Neural cell (in vitro differentiated cells): ENCODE measurements at regions not wholly inside any gene's neighbourhood (a gene's known extent, or its start where the extent isn't known, plus 50 kb on each side); places are given as distances from the start of the nearest gene placed in this dataset.

Experiments used
- H2AFZ ChIP-seq: fragments of 200-600, 300-800 bp; sonication (generic), shearing (Covaris generic); 2 replicates; pipeline ENCODE4 v1.6.0; 2014; ENCODE audit warnings: low read depth, mild to moderate bottlenecking, antibody characterized with exemption, low read length, moderate library complexity
- H3F3A ChIP-seq: fragments of 200-600 bp; shearing (Covaris generic); 2 replicates; pipeline ENCODE4 v1.6.1; 2016; ENCODE audit warnings: mild to moderate bottlenecking, moderate library complexity, mixed read lengths, antibody characterized with exemption, low read length; ENCODE audit not compliant: insufficient read depth, poor library complexity, severe bottlenecking
- H3K27ac ChIP-seq: fragments of 200-600, 300-800 bp; sonication (generic), shearing (Covaris generic); 2 replicates; pipeline ENCODE4 v1.5.1; 2014; ENCODE audit warnings: mild to moderate bottlenecking, low read length, moderate library complexity
- H3K27me3 ChIP-seq: fragments of 300-800, 200-600 bp; sonication (generic), shearing (Covaris generic); 2 replicates; pipeline ENCODE4 v1.6.0; 2014; ENCODE audit warnings: mild to moderate bottlenecking, low read depth, low read length, moderate library complexity; ENCODE audit not compliant: insufficient read depth
- H3K36me3 ChIP-seq: fragments of 300-800, 200-600 bp; sonication (generic), shearing (Covaris generic); 2 replicates; pipeline ENCODE4 v1.5.1; 2014; ENCODE audit warnings: mild to moderate bottlenecking, antibody characterized with exemption, low read length, moderate library complexity; ENCODE audit not compliant: insufficient read depth
- H3K4me2 ChIP-seq: fragments of 300-800, 200-600 bp; sonication (generic), shearing (Covaris generic); 2 replicates; pipeline ENCODE4 v1.6.0; 2014; ENCODE audit warnings: mild to moderate bottlenecking, low read length
- H3K4me3 ChIP-seq: fragments of 300-800, 200-600 bp; sonication (generic), shearing (Covaris generic); 2 replicates; pipeline ENCODE4 v1.5.1; 2014; ENCODE audit warnings: mild to moderate bottlenecking, low read length, moderate library complexity
- H3K79me2 ChIP-seq: fragments of 200-600 bp; shearing (Covaris generic); replicated peaks from 2 replicates; pipeline ENCODE4 v1.6.0; 2014; ENCODE audit warnings: mild to moderate bottlenecking, low read length, moderate library complexity; ENCODE audit not compliant: insufficient read depth
- H3K9ac ChIP-seq: fragments of 300-800, 200-600 bp; sonication (generic), shearing (Covaris generic); 2 replicates; pipeline ENCODE4 v1.6.1; 2016; ENCODE audit warnings: mild to moderate bottlenecking, low read length, mixed read lengths
- H3K9me2 ChIP-seq: fragments of 200-600 bp; shearing (Covaris generic); 2 replicates; pipeline ENCODE4 v1.6.1; 2016; ENCODE audit warnings: mild to moderate bottlenecking, low read length, mixed read lengths; ENCODE audit not compliant: insufficient read depth
- H3K9me3 ChIP-seq: fragments of 200-600, 300-800 bp; sonication (generic), shearing (Covaris generic); 2 replicates; pipeline ENCODE4 v1.6.1; 2016; ENCODE audit warnings: mild to moderate bottlenecking, mixed run types, low read length, moderate library complexity, mixed read lengths
- H4K20me1 ChIP-seq: fragments of 200-600 bp; shearing (Covaris generic); 2 replicates; pipeline ENCODE4 v1.6.1; 2016; ENCODE audit warnings: mild to moderate bottlenecking, mixed run types; ENCODE audit not compliant: insufficient read depth
- CTCF ChIP-seq: fragments of 450-650 bp; IDR thresholded peaks from 2 replicates; pipeline ENCODE4 v1.5.1; 2014; ENCODE audit warnings: antibody characterized with exemption, mild to moderate bottlenecking, moderate library complexity; ENCODE audit not compliant: poor library complexity, severe bottlenecking
- EP300 ChIP-seq: fragments of 450-650 bp; conservative IDR thresholded peaks from 2 replicates; pipeline ENCODE4 v1.6.1; 2014; ENCODE audit warnings: antibody characterized with exemption, mild to moderate bottlenecking, moderate library complexity; ENCODE audit not compliant: poor library complexity, severe bottlenecking
- EZH2 ChIP-seq: fragments of 200-600, 300-800 bp; shearing (Covaris generic), sonication (generic); IDR thresholded peaks from 2 replicates; pipeline ENCODE4 v1.6.1; 2014; ENCODE audit warnings: antibody characterized with exemption, low read length, borderline replicate concordance, mild to moderate bottlenecking; ENCODE audit not compliant: insufficient read depth, poor library complexity, severe bottlenecking
- MXI1 ChIP-seq: fragments of 450-650 bp; conservative IDR thresholded peaks from 2 replicates; pipeline ENCODE4 v1.6.1; 2014; ENCODE audit warnings: antibody characterized with exemption, mild to moderate bottlenecking; ENCODE audit not compliant: poor library complexity, severe bottlenecking
- POLR2AphosphoS5 ChIP-seq: IDR thresholded peaks from 2 replicates; pipeline ENCODE4 v1.6.1; 2012
- RAD21 ChIP-seq: fragments of 450-650 bp; conservative IDR thresholded peaks from 2 replicates; pipeline ENCODE4 v1.6.1; 2014; ENCODE audit warnings: antibody characterized with exemption, mild to moderate bottlenecking, moderate library complexity
- REST ChIP-seq: IDR thresholded peaks from 2 replicates; pipeline ENCODE4 v1.6.1; 2012; ENCODE audit warnings: borderline replicate concordance
- SMC3 ChIP-seq: fragments of 450-650 bp; conservative IDR thresholded peaks from 2 replicates; pipeline ENCODE4 v1.6.1; 2014; ENCODE audit warnings: antibody characterized with exemption, mild to moderate bottlenecking, moderate library complexity; ENCODE audit not compliant: poor library complexity
- TAF1 ChIP-seq: IDR thresholded peaks from 2 replicates; pipeline ENCODE4 v1.6.1; 2012; ENCODE audit warnings: low read depth

GRCh38 chr13:61779456-61779855 lies 363.8 kb upstream of the PCDH20 start:
- Histone ChIP-seq H3K9me3 (no peaks in the 10 kb centered on the region), H2AFZ (no peak overlapping the region), H3K27me3 (no peaks in the 10 kb centered on the region), H3K4me3 (no peak overlapping the region), H3K4me2 (no peak overlapping the region), H3K27ac (no peak overlapping the region), H3K79me2 (no peaks in the 10 kb centered on the region), H3K9me2 (no peaks in the 10 kb centered on the region), H3F3A (no peaks in the 10 kb centered on the region), H3K9ac (no peak overlapping the region), H3K36me3 (no peaks in the 10 kb centered on the region), H4K20me1 (no peaks in the 10 kb centered on the region)
- no peak for TF ChIP-seq EP300
- TF ChIP-seq CTCF, result no peak
- no peak for TF ChIP-seq TAF1
- TF ChIP-seq RAD21, result no peak
- no peak for TF ChIP-seq EZH2
- TF ChIP-seq MXI1, result no peak

- Histone ChIP-seq H3K79me2 (no peaks in the 10 kb centered on the region), H3K4me2 (no peak overlapping the region)
- TF ChIP-seq POLR2AphosphoS5 (no peak), REST (no peak), EP300 (no peak), RAD21 (no peak), CTCF (no peak), SMC3 (no peak), MXI1 (no peak), TAF1 (no peak), EZH2 (no peak)
These were observed 362.9 kb upstream of the PCDH20 start for GRCh38 chr13:61778531-61778930.

More at GRCh38 chr13:61778531-61778930, 362.9 kb upstream of the PCDH20 start:
- Histone ChIP-seq H3K9ac (no peak overlapping the region), H3K27me3 (no peaks in the 10 kb centered on the region), H3K9me2 (no peaks in the 10 kb centered on the region), H3K27ac (no peak overlapping the region), H2AFZ (no peak overlapping the region), H3K9me3 (no peaks in the 10 kb centered on the region), H4K20me1 (no peaks in the 10 kb centered on the region), H3K4me3 (no peak overlapping the region), H3K36me3 (no peaks in the 10 kb centered on the region), H3F3A (no peaks in the 10 kb centered on the region)
